ENCODE measurements at regions not wholly inside any gene's neighbourhood (a gene's known extent, or its start where the extent isn't known, plus 50 kb on each side); places are given as distances from the start of the nearest gene placed in this dataset.

- 67 to 82% methylated on average over 6 of the region's 6 CpGs for WGBS, 2 donors
Observed at GRCh38 chr6:22727710-22728109, 158.3 kb downstream of the HDGFL1 start.

GRCh38 chr6:22732176-22732970, 163.0 kb downstream of the HDGFL1 start:
- H3K4me3 ChIP-seq (ENCODE audit: low read depth, poor library complexity, severe bottlenecking), result no peak overlapping the region
- WGBS, 2 donors, result 71 to 74% methylated on average over 3 of the region's 3 CpGs
- TF ChIP-seq CTCF (IDR thresholded peaks at IDR 0.05) (no peak), POLR2A (IDR thresholded peaks at IDR 0.05) (no peak)
- no peak for DNase-seq (ENCODE audit: low spot score in 2 of 2)
- intact Hi-C loops (cut with DNase I; ENCODE audit: low total_unique reads), result no loop called here

More at GRCh38 chr6:22727710-22728109, 158.3 kb downstream of the HDGFL1 start:
- no peak for DNase-seq (ENCODE audit: low spot score in 2 of 2)
- no peak overlapping the region for H3K4me3 ChIP-seq (ENCODE audit: low read depth, poor library complexity, severe bottlenecking)
- intact Hi-C loops (cut with DNase I; ENCODE audit: low total_unique reads), result no loop called here
- TF ChIP-seq POLR2A (IDR thresholded peaks at IDR 0.05) (no peak), CTCF (IDR thresholded peaks at IDR 0.05) (no peak)

GRCh38 chr6:22736740-22737139, 167.4 kb downstream of the HDGFL1 start:
- 91 to 93% methylated on average over 3 of the region's 3 CpGs for WGBS, 2 donors

GRCh38 chr6:22737331-22737730, 168.0 kb downstream of the HDGFL1 start:
- peak in 1 of 2 donors; percentile 13 for DNase-seq (ENCODE audit: low spot score in 2 of 2)
- WGBS, 2 donors, result 53 to 60% methylated on average over 5 of the region's 5 CpGs
- no peak overlapping the region for H3K4me3 ChIP-seq (ENCODE audit: low read depth, poor library complexity, severe bottlenecking)
- intact Hi-C loops (cut with DNase I; ENCODE audit: low total_unique reads), result no loop called here
- no peak for TF ChIP-seq POLR2A (IDR thresholded peaks at IDR 0.05)
- TF ChIP-seq CTCF (IDR thresholded peaks at IDR 0.05), result no peak

More at GRCh38 chr6:22736740-22737139, 167.4 kb downstream of the HDGFL1 start:
- H3K4me3 ChIP-seq (ENCODE audit: low read depth, poor library complexity, severe bottlenecking), result no peak overlapping the region
- intact Hi-C loops (cut with DNase I; ENCODE audit: low total_unique reads), result no loop called here
- no peak for DNase-seq (ENCODE audit: low spot score in 2 of 2)
- TF ChIP-seq CTCF (IDR thresholded peaks at IDR 0.05) (no peak), POLR2A (IDR thresholded peaks at IDR 0.05) (no peak)

GRCh38 chr6:22738194-22738593, 168.8 kb downstream of the HDGFL1 start:
- TF ChIP-seq CTCF (IDR thresholded peaks at IDR 0.05) (no peak), POLR2A (IDR thresholded peaks at IDR 0.05) (no peak)
- WGBS, 2 donors, result 87 to 91% methylated on average over 6 of the region's 6 CpGs
- intact Hi-C loops (cut with DNase I; ENCODE audit: low total_unique reads), result no loop called here

More at GRCh38 chr6:22738194-22738593, 168.8 kb downstream of the HDGFL1 start:
- no peak overlapping the region for H3K4me3 ChIP-seq (ENCODE audit: low read depth, poor library complexity, severe bottlenecking)
- DNase-seq (ENCODE audit: low spot score in 2 of 2), result no peak
